HL-60 (cell line): ENCODE measurements at regions not wholly inside any gene's neighbourhood (a gene's known extent, or its start where the extent isn't known, plus 50 kb on each side); places are given as distances from the start of the nearest gene placed in this dataset.
"Not testable (repeated sequence)": the region's sequence is repeated elsewhere in the genome, so short reads cannot be mapped to it uniquely, and the experiment has no call there.

Experiments
- GABPA ChIP-seq: IDR thresholded peaks from 2 replicates; pipeline ENCODE4 v1.6.1; 2012; ENCODE audit warnings: low read depth
- POLR2AphosphoS5 ChIP-seq: IDR thresholded peaks from 2 replicates; pipeline ENCODE4 v1.6.1; 2012; ENCODE audit warnings: low read depth
- SPI1 ChIP-seq: IDR thresholded peaks from 2 replicates; pipeline ENCODE4 v1.6.1; 2012; ENCODE audit warnings: low read depth, mild to moderate bottlenecking, borderline replicate concordance
- TF ChIP-seq, protein P1 (sequence below): IDR thresholded peaks from one replicate; pipeline ENCODE4 v1.5.1; 2011; ENCODE audit warnings: low read length, control low read depth, inconsistent platforms; ENCODE audit not compliant: insufficient read depth
- TF ChIP-seq, protein P2 (sequence below): IDR thresholded peaks from 2 replicates; pipeline ENCODE4 v1.6.1; 2012; ENCODE audit warnings: low read depth; ENCODE audit not compliant: insufficient replicate concordance

DNA sequence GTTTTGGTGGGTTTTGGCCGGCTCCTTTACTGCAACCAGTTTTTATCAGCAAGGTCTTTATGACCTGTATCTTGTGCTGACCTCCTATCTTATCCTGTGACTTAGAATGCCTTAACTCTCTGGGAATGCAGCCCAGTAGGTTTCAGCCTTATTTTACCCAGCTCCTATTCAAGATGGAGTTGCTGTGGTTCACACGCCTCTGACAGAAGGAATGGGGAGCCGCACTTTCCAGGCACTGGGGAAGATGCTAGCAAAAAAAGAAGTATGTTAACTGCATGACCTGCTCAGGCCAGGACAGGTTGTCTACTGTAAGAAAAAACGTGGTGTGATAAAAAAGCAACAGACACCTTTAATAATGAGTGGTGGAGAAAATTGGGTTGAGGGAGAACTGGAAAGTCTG is 112.2 kb upstream of the OR9Q1 start:
- TF ChIP-seq, protein P1, sequence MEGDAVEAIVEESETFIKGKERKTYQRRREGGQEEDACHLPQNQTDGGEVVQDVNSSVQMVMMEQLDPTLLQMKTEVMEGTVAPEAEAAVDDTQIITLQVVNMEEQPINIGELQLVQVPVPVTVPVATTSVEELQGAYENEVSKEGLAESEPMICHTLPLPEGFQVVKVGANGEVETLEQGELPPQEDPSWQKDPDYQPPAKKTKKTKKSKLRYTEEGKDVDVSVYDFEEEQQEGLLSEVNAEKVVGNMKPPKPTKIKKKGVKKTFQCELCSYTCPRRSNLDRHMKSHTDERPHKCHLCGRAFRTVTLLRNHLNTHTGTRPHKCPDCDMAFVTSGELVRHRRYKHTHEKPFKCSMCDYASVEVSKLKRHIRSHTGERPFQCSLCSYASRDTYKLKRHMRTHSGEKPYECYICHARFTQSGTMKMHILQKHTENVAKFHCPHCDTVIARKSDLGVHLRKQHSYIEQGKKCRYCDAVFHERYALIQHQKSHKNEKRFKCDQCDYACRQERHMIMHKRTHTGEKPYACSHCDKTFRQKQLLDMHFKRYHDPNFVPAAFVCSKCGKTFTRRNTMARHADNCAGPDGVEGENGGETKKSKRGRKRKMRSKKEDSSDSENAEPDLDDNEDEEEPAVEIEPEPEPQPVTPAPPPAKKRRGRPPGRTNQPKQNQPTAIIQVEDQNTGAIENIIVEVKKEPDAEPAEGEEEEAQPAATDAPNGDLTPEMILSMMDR: not testable (repeated sequence)
- TF ChIP-seq POLR2AphosphoS5, GABPA, SPI1: not testable (repeated sequence)
- TF ChIP-seq, protein P2, sequence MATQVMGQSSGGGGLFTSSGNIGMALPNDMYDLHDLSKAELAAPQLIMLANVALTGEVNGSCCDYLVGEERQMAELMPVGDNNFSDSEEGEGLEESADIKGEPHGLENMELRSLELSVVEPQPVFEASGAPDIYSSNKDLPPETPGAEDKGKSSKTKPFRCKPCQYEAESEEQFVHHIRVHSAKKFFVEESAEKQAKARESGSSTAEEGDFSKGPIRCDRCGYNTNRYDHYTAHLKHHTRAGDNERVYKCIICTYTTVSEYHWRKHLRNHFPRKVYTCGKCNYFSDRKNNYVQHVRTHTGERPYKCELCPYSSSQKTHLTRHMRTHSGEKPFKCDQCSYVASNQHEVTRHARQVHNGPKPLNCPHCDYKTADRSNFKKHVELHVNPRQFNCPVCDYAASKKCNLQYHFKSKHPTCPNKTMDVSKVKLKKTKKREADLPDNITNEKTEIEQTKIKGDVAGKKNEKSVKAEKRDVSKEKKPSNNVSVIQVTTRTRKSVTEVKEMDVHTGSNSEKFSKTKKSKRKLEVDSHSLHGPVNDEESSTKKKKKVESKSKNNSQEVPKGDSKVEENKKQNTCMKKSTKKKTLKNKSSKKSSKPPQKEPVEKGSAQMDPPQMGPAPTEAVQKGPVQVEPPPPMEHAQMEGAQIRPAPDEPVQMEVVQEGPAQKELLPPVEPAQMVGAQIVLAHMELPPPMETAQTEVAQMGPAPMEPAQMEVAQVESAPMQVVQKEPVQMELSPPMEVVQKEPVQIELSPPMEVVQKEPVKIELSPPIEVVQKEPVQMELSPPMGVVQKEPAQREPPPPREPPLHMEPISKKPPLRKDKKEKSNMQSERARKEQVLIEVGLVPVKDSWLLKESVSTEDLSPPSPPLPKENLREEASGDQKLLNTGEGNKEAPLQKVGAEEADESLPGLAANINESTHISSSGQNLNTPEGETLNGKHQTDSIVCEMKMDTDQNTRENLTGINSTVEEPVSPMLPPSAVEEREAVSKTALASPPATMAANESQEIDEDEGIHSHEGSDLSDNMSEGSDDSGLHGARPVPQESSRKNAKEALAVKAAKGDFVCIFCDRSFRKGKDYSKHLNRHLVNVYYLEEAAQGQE: not testable (repeated sequence)
